Gastroesophageal sphincter (tissue), 3 donors: ENCODE measurements at regions not wholly inside any gene's neighbourhood (a gene's known extent, or its start where the extent isn't known, plus 50 kb on each side); places are given as distances from the start of the nearest gene placed in this dataset.

Source experiments
- POLR2A ChIP-seq, 2 donors: fragments of 450-650 bp; IDR thresholded peaks; one replicate each; pipeline ENCODE4 v1.6.1; 2017; ENCODE audit warnings: antibody characterized with exemption in 2 of 2, mild to moderate bottlenecking in 2 of 2, moderate library complexity in 1 of 2
- POLR2AphosphoS5 ChIP-seq: sonication (generic); formaldehyde crosslinking; IDR thresholded peaks from one replicate; pipeline ENCODE4 v1.6.1; 2017; ENCODE audit warnings: antibody characterized with exemption
- TF ChIP-seq, protein P1 (sequence below), 4 experiments: fragments of 200-600 bp in 2 of 4; fragments of 450-650 bp in 2 of 4; sonication (generic) in 1 of 4; IDR thresholded peaks; one replicate each; pipeline ENCODE4 v1.5.1; 2017 to 2019; ENCODE audit warnings: antibody characterized with exemption in 4 of 4, mild to moderate bottlenecking in 2 of 4, moderate library complexity in 2 of 4

DNA sequence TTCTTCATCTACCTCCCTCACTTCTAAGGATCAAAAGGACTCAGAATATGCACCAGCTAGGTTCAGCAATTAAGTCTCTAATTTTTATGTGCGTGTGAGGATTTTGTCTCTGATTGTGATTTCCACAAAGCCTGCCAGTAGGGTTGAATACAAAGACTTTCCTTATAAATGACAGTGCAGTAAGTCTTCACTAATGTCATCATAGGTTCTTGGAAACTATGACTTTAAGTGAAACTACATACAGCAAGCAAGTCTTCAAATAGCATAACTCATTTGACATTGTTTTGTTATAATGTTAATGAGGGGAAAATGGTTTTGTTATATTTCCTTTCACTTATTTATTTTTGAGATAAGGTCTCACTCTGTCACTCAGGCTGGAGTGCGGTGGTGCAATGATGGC is 526.3 kb upstream of the DCC start:
- TF ChIP-seq, protein P1, sequence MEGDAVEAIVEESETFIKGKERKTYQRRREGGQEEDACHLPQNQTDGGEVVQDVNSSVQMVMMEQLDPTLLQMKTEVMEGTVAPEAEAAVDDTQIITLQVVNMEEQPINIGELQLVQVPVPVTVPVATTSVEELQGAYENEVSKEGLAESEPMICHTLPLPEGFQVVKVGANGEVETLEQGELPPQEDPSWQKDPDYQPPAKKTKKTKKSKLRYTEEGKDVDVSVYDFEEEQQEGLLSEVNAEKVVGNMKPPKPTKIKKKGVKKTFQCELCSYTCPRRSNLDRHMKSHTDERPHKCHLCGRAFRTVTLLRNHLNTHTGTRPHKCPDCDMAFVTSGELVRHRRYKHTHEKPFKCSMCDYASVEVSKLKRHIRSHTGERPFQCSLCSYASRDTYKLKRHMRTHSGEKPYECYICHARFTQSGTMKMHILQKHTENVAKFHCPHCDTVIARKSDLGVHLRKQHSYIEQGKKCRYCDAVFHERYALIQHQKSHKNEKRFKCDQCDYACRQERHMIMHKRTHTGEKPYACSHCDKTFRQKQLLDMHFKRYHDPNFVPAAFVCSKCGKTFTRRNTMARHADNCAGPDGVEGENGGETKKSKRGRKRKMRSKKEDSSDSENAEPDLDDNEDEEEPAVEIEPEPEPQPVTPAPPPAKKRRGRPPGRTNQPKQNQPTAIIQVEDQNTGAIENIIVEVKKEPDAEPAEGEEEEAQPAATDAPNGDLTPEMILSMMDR (IDR thresholded peaks at IDR 0.05): no peak
- TF ChIP-seq POLR2A (IDR thresholded peaks at IDR 0.05) (no peak), POLR2AphosphoS5 (no peak)
